Left lung (tissue), 4 donors: ENCODE measurements at regions not wholly inside any gene's neighbourhood (a gene's known extent, or its start where the extent isn't known, plus 50 kb on each side); places are given as distances from the start of the nearest gene placed in this dataset.

Experiments
- ATAC-seq: fragments of 200-7000 bp; cut with Tn5 transposase; one replicate; pipeline ENCODE4 v1.9.1; 2020; ENCODE audit warnings: moderate library complexity
- DNase-seq, 4 donors: peaks; one replicate each; pipeline ENCODE4 v3.0.0-alpha.2; 2013 to 2020
- H3K27ac ChIP-seq, 2 donors: fragments of 200-600 bp; sonication (generic) in 1 of 2; one replicate each; pipeline versions ENCODE4 v1.5.0 to v1.8.0; 2020 to 2021
- H3K27me3 ChIP-seq, 2 donors: fragments of 200-600 bp; sonication (generic) in 1 of 2; one replicate each; pipeline versions ENCODE4 v1.5.0 to v1.8.0; 2020 to 2021
- H3K36me3 ChIP-seq, 2 donors: fragments of 200-600 bp; sonication (generic) in 1 of 2; one replicate each; pipeline versions ENCODE4 v1.5.0 to v1.8.0; 2020 to 2021
- H3K4me1 ChIP-seq, 2 donors: fragments of 200-600 bp; one replicate each; pipeline ENCODE4 v1.8.0; 2021
- H3K4me3 ChIP-seq, 2 donors: fragments of 200-600 bp; sonication (generic) in 1 of 2; one replicate each; pipeline versions ENCODE4 v1.5.0 to v1.8.0; 2020 to 2021; ENCODE audit warnings: mild to moderate bottlenecking in 1 of 2
- H3K9me3 ChIP-seq, 2 donors: fragments of 200-600 bp; sonication (generic) in 1 of 2; one replicate each; pipeline versions ENCODE4 v1.5.0 to v1.8.0; 2020 to 2021
- intact Hi-C, 2 donors: fragments of 100-400 bp; cut with DNase I; formaldehyde crosslinking; loops; one replicate each; pipeline versions ENCODE4 v1.11.2 to v1.14.2; 2022
- TF ChIP-seq, protein P1 (sequence below), 2 donors: fragments of 200-600 bp; sonication (generic) in 1 of 2; IDR thresholded peaks; one replicate each; pipeline versions ENCODE4 v1.5.0 to v1.8.0; 2021; ENCODE audit warnings: antibody characterized with exemption in 2 of 2
- donor health status: DM: no; HTN: yes; CAD: no.
- donor health status: DM: no; HTN: no; CAD: no.

DNA sequence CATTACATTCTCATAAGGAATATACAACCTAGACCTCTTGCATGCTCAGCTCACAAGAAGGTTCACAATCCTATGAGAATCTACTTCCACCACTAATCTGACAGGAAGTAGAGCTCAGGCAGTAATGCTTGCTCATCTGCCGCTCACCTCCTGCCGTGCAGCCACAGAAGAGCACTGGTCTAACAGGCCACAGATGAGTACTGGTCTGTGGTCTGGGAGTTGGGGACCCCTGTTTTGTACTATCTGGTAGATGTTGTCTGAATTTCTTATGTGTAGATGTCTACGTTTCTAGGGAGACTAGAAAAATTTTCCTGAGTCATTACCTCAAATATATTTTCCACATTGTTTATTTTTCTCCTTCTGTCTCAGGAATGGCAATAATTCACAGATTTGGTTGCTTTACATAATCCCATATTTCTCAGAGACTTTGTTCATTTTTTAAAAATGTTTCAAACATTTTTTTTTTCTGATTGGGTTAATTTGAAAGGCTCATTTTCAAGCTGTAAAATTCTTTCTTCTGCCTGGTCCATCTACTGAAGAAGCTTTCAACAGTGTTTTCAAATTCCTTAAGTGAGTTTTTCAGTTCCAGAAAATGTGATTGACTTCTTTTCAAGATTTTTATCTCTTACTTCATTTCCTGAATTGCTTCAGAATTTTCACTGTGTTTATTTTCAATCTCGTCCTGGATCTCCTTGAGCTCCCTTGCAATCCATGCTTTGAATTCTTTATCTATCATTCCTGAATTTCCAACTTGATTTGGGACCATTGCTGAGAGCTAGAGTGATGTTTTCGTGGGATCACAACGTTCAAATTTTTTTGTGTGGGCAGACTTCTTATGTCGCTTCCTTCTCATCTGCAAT, 1322.2 kb downstream of the PCDH9 start:
- intact Hi-C loops = no loop called here
- Histone ChIP-seq H3K27me3 (no peaks in the 10 kb centered on the region), H3K36me3 (no peaks in the 10 kb centered on the region), H3K4me1 (no peaks in the 10 kb centered on the region), H3K4me3 (no peak overlapping the region), H3K9me3 (peaks cover 0 to 19% of the 10 kb centered on the region in 2 donors), H3K27ac (no peak overlapping the region)
- TF ChIP-seq, protein P1, sequence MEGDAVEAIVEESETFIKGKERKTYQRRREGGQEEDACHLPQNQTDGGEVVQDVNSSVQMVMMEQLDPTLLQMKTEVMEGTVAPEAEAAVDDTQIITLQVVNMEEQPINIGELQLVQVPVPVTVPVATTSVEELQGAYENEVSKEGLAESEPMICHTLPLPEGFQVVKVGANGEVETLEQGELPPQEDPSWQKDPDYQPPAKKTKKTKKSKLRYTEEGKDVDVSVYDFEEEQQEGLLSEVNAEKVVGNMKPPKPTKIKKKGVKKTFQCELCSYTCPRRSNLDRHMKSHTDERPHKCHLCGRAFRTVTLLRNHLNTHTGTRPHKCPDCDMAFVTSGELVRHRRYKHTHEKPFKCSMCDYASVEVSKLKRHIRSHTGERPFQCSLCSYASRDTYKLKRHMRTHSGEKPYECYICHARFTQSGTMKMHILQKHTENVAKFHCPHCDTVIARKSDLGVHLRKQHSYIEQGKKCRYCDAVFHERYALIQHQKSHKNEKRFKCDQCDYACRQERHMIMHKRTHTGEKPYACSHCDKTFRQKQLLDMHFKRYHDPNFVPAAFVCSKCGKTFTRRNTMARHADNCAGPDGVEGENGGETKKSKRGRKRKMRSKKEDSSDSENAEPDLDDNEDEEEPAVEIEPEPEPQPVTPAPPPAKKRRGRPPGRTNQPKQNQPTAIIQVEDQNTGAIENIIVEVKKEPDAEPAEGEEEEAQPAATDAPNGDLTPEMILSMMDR (IDR thresholded peaks at IDR 0.05) = no peak
- DNase-seq = no peak
- ATAC-seq = no peak

DNA sequence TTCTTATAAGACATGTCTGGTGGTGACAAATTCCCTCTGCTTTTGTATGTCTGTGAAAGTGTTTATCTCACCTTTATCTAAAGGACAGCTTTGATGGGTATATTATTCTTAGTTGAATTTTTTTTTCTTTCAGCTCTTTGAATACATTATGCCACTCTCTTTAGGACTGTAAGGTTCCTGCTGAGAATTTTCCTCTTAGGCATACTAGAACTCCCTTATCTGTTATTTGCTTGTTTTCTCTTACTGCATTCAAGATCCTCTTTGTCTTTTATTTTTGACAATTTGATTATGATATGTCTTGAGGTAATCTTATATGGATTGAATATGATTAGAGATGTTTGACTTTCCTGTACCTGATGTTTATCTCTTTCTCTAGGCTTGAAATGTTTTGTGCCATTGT, 1328.4 kb downstream of the PCDH9 start:
- H3K36me3 ChIP-seq = no peaks in the 10 kb centered on the region
- ATAC-seq (no peak), DNase-seq (no peak)
- H3K4me3 ChIP-seq = no peak overlapping the region
- TF ChIP-seq, protein P1 (IDR thresholded peaks at IDR 0.05) = no peak
- H3K27me3 ChIP-seq = no peaks in the 10 kb centered on the region
- H3K4me1 ChIP-seq = no peaks in the 10 kb centered on the region
- no peak overlapping the region for H3K27ac ChIP-seq
- intact Hi-C loops = no loop called here
- peaks cover 0 to 12% of the 10 kb centered on the region in 2 donors for H3K9me3 ChIP-seq

DNA sequence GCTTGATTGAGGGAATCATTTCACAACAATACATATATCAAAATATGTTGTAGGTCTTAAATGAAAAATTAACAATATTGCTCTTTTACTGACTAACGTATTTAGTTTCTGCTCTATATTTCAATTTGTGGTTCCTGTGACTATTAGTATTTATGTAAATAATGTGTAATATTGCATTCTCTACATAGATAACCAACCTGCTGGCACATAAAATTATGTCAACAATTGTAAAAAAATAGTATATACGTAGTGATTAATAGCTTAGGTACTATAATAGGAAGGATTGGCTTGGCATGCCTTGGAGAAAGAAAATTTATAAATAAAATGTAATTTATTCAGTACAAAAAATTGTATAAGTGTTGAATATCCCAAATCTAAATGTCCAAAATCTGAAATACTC, 1336.1 kb downstream of the PCDH9 start:
- Histone ChIP-seq H3K27ac (no peak overlapping the region), H3K9me3 (no peaks in the 10 kb centered on the region), H3K36me3 (no peaks in the 10 kb centered on the region), H3K27me3 (no peaks in the 10 kb centered on the region), H3K4me3 (no peak overlapping the region), H3K4me1 (no peaks in the 10 kb centered on the region)
- ATAC-seq (no peak), DNase-seq (no peak)
- intact Hi-C loops = no loop called here
- TF ChIP-seq, protein P1 (IDR thresholded peaks at IDR 0.05) = no peak

DNA sequence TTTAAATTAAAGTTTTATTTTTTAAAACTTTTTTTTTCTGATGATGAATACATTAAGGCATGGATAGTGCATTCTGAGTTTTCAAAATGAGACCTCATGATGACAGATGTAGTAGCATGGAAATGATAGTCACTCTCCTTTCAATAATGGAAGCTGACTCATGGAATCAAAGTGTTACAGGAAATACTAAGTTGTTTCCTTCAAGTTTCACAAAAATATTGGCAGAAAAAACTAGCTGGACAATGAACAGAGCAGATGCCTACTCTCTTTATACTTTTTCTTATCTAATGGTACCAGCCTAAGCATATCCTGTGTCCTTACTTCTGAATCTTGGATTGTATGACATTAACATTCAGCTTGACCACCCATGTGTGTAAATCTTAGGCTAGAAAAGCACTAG, 1337.3 kb downstream of the PCDH9 start:
- intact Hi-C loops = no loop called here
- TF ChIP-seq, protein P1 (IDR thresholded peaks at IDR 0.05) = no peak
- H3K27me3 ChIP-seq = no peaks in the 10 kb centered on the region
- no peak overlapping the region for H3K4me3 ChIP-seq
- no peak for DNase-seq
- ATAC-seq = no peak
- no peaks in the 10 kb centered on the region for H3K9me3 ChIP-seq
- H3K4me1 ChIP-seq = no peaks in the 10 kb centered on the region
- H3K27ac ChIP-seq = no peak overlapping the region
- H3K36me3 ChIP-seq = no peaks in the 10 kb centered on the region

GRCh38 chr13:65889368-65889767, 1340.8 kb downstream of the PCDH9 start:
- no peaks in the 10 kb centered on the region for H3K4me1 ChIP-seq
- ATAC-seq (no peak), DNase-seq (no peak)
- H3K36me3 ChIP-seq = no peaks in the 10 kb centered on the region
- TF ChIP-seq, protein P1 (IDR thresholded peaks at IDR 0.05) = no peak
- no peak overlapping the region for H3K4me3 ChIP-seq
- H3K27me3 ChIP-seq = no peaks in the 10 kb centered on the region
- H3K27ac ChIP-seq = no peak overlapping the region
- intact Hi-C loops = no loop called here
- H3K9me3 ChIP-seq = no peaks in the 10 kb centered on the region
